HEK293 (cell line): ENCODE measurements at regions not wholly inside any gene's neighbourhood (a gene's known extent, or its start where the extent isn't known, plus 50 kb on each side); places are given as distances from the start of the nearest gene placed in this dataset.

Experiments used
- CTCF ChIA-PET: fragments of 350-600 bp; formaldehyde crosslinking; extraction: SDS; loops from one replicate; lab custom pipeline; 2021; ENCODE audit warnings: antibody characterized with exemption; lab: Yijun Ruan, JAX
- POLR2A ChIA-PET: fragments of 300-600 bp; formaldehyde crosslinking; extraction: SDS; loops from one replicate; lab custom pipeline; 2020; ENCODE audit warnings: antibody characterized with exemption, inconsistent platforms; lab: Yijun Ruan, JAX
- H3K27ac ChIP-seq: fragments of 200-500 bp; sonication (Bioruptor generic); 2 replicates; pipeline ENCODE4 v1.5.1; 2014; ENCODE audit warnings: low read depth, low read length, control low read depth, inconsistent platforms; ENCODE audit errors: extremely low read depth
- H3K36me3 ChIP-seq, 2 experiments: fragments of 200-500 bp in 1 of 2; sonication (Bioruptor generic) in 1 of 2; 1 replicate in 1 of 2; 2 replicates in 1 of 2; pipeline ENCODE4 v1.5.1; 2014 to 2017; ENCODE audit warnings: inconsistent platforms in 2 of 2, low read length in 2 of 2; ENCODE audit not compliant: control insufficient read depth in 2 of 2, insufficient read depth in 1 of 2
- H3K4me1 ChIP-seq: fragments of 200-500 bp; sonication (Bioruptor generic); 2 replicates; pipeline ENCODE4 v1.5.1; 2014; ENCODE audit warnings: mild to moderate bottlenecking, low read length, inconsistent platforms; ENCODE audit not compliant: control insufficient read depth, insufficient read depth
- H3K4me3 ChIP-seq: 2 replicates; pipeline ENCODE4 v1.5.1; 2011; ENCODE audit warnings: low read depth, mild to moderate bottlenecking, control low read depth, low read length, moderate library complexity
- H3K9me3 ChIP-seq: fragments of 200-500 bp; sonication (Bioruptor generic); 2 replicates; pipeline ENCODE4 v1.5.1; 2014; ENCODE audit warnings: low read depth, low read length, inconsistent platforms; ENCODE audit not compliant: control insufficient read depth, insufficient read depth
- ATF2 ChIP-seq: fragments of 450-650 bp; formaldehyde crosslinking; IDR thresholded peaks from 2 replicates; pipeline ENCODE4 v1.5.1; 2016; ENCODE audit warnings: missing biosample characterization, missing genetic modification characterization, low read depth
- CTCF ChIP-seq: fragments of 450-650 bp; formaldehyde crosslinking; IDR thresholded peaks from 2 replicates; pipeline ENCODE4 v1.5.1; 2016; ENCODE audit warnings: missing biosample characterization, missing genetic modification characterization
- EGR2 ChIP-seq: fragments of 450-650 bp; formaldehyde crosslinking; IDR thresholded peaks from 2 replicates; pipeline ENCODE4 v1.5.1; 2016; ENCODE audit warnings: low read depth, missing biosample characterization, missing genetic modification characterization
- FEZF1 ChIP-seq: fragments of 450-650 bp; formaldehyde crosslinking; IDR thresholded peaks from 2 replicates; pipeline ENCODE4 v1.5.1; 2016; ENCODE audit warnings: missing biosample characterization, missing genetic modification characterization
- KLF1 ChIP-seq: fragments of 450-650 bp; formaldehyde crosslinking; IDR thresholded peaks from 2 replicates; pipeline ENCODE4 v1.5.1; 2016; ENCODE audit warnings: missing biosample characterization, missing genetic modification characterization
- MEIS1 ChIP-seq: sonication (generic); formaldehyde crosslinking; IDR thresholded peaks from 2 replicates; pipeline ENCODE4 v1.8.1; 2022; ENCODE audit warnings: missing genetic modification reagents, mild to moderate bottlenecking, borderline replicate concordance
- MYNN ChIP-seq: fragments of 450-650 bp; formaldehyde crosslinking; IDR thresholded peaks from 2 replicates; pipeline ENCODE4 v1.5.1; 2016; ENCODE audit warnings: missing biosample characterization, missing genetic modification characterization, borderline replicate concordance
- PBX3 ChIP-seq: sonication (generic); formaldehyde crosslinking; IDR thresholded peaks from 2 replicates; pipeline ENCODE4 v1.8.1; 2022; ENCODE audit warnings: mild to moderate bottlenecking, moderate library complexity, missing genetic modification reagents
- PRDM10 ChIP-seq: fragments of 450-650 bp; formaldehyde crosslinking; IDR thresholded peaks from 2 replicates; pipeline ENCODE4 v1.5.1; 2016; ENCODE audit warnings: missing biosample characterization, missing genetic modification characterization
- PRDM2 ChIP-seq: fragments of 450-650 bp; formaldehyde crosslinking; IDR thresholded peaks from 2 replicates; pipeline ENCODE4 v1.5.1; 2016; ENCODE audit warnings: missing biosample characterization, missing genetic modification characterization, borderline replicate concordance
- ZBTB44 ChIP-seq: fragments of 450-650 bp; IDR thresholded peaks from 2 replicates; pipeline ENCODE4 v1.5.1; 2018; ENCODE audit warnings: missing biosample characterization, mild to moderate bottlenecking, missing genetic modification characterization
- ZFP41 ChIP-seq: fragments of 450-650 bp; formaldehyde crosslinking; IDR thresholded peaks from 2 replicates; pipeline ENCODE4 v1.5.1; 2016; ENCODE audit warnings: missing biosample characterization, missing genetic modification characterization, borderline replicate concordance
- ZNF146 ChIP-seq: fragments of 450-650 bp; formaldehyde crosslinking; IDR thresholded peaks from 2 replicates; pipeline ENCODE4 v1.5.1; 2016; ENCODE audit warnings: missing biosample characterization, missing genetic modification characterization
- ZNF426 ChIP-seq: fragments of 450-650 bp; formaldehyde crosslinking; IDR thresholded peaks from 2 replicates; pipeline ENCODE4 v1.5.1; 2017; ENCODE audit warnings: missing biosample characterization, missing genetic modification characterization, mild to moderate bottlenecking, inconsistent platforms, moderate library complexity
- ZNF544 ChIP-seq: fragments of 450-650 bp; formaldehyde crosslinking; IDR thresholded peaks from 2 replicates; pipeline ENCODE4 v1.5.0; 2017; ENCODE audit warnings: missing biosample characterization, missing genetic modification characterization
- ZNF560 ChIP-seq: fragments of 450-650 bp; formaldehyde crosslinking; IDR thresholded peaks from 2 replicates; pipeline ENCODE4 v1.5.1; 2017; ENCODE audit warnings: missing biosample characterization, missing genetic modification characterization, borderline replicate concordance
- ZNF571 ChIP-seq: fragments of 450-650 bp; formaldehyde crosslinking; IDR thresholded peaks from 2 replicates; pipeline ENCODE4 v1.5.0; 2017; ENCODE audit warnings: missing biosample characterization, missing genetic modification characterization
- ZNF580 ChIP-seq: fragments of 450-650 bp; formaldehyde crosslinking; IDR thresholded peaks from 2 replicates; pipeline ENCODE4 v1.5.1; 2016; ENCODE audit warnings: missing biosample characterization, missing genetic modification characterization
- ZNF585B ChIP-seq: fragments of 450-650 bp; formaldehyde crosslinking; IDR thresholded peaks from 2 replicates; pipeline ENCODE4 v1.5.1; 2016; ENCODE audit warnings: missing biosample characterization, missing genetic modification characterization
- ZNF629 ChIP-seq: fragments of 450-650 bp; formaldehyde crosslinking; IDR thresholded peaks from 2 replicates; pipeline ENCODE4 v1.5.1; 2017; ENCODE audit warnings: missing biosample characterization, missing genetic modification characterization

- no peak for TF ChIP-seq PRDM2
- peak; percentile 99 for TF ChIP-seq ZNF146 (tag by site-specific recombination)
- TF ChIP-seq ATF2 (tag by site-specific recombination) = no peak
- no peak for TF ChIP-seq EGR2 (tag by site-specific recombination)
- no peak for TF ChIP-seq ZNF560
- peak; percentile 90 for TF ChIP-seq ZNF580 (tag by site-specific recombination)
- no peak for TF ChIP-seq ZNF426 (tag by site-specific recombination)
Observed at GRCh38 chr10:52636874-52637273, 135.7 kb downstream of the MBL2 start (continued).

- CTCF ChIA-PET = no interaction called here
- H3K4me3 ChIP-seq = no peak overlapping the region
- no peaks in the 10 kb centered on the region for H3K9me3 ChIP-seq
- H3K4me1 ChIP-seq = no peaks in the 10 kb centered on the region
- POLR2A ChIA-PET = no interaction called here
- no peaks in the 10 kb centered on the region for H3K36me3 ChIP-seq
- TF ChIP-seq ZNF585B (no peak), ZNF560 (no peak), ZNF629 (no peak), ZNF571 (tag by site-specific recombination) (no peak), MEIS1 (CRISPR knock-in tag) (no peak), MYNN (tag by site-specific recombination) (no peak), PRDM10 (tag by site-specific recombination) (no peak), ZBTB44 (no peak), KLF1 (no peak), ZFP41 (no peak), FEZF1 (tag by site-specific recombination) (no peak), ZNF544 (tag by site-specific recombination) (no peak), PBX3 (CRISPR knock-in tag) (no peak), CTCF (tag by site-specific recombination) (no peak)
- no peak overlapping the region for H3K27ac ChIP-seq
Observed at GRCh38 chr10:52637592-52637991, 135.0 kb downstream of the MBL2 start.
